ENCODE measurements at regions not wholly inside any gene's neighbourhood (a gene's known extent, or its start where the extent isn't known, plus 50 kb on each side); places are given as distances from the start of the nearest gene placed in this dataset.

DNA sequence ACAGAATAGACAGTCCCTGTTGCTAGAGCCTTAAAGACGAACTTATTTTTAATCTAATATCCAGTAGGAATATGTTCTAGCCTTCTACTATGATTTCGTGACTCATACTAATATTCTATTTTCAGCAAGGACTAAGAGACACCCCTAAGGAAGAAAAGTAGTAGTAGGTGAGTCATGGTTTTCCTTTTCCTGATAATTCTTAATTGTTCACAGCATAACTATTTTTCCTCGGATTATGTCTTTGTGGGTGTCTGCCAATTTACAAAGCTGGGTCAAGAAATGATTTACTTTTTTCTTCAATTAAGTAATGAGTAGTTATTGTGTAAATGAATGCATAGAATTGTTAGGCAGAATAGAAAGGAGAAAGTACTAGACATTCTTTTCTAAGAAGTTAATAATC is 292.2 kb downstream of the TOX3 start:
- TF ChIP-seq POLR2A (IDR thresholded peaks at IDR 0.05; ENCODE audit: low read depth): no peak
- TF ChIP-seq, protein P1, sequence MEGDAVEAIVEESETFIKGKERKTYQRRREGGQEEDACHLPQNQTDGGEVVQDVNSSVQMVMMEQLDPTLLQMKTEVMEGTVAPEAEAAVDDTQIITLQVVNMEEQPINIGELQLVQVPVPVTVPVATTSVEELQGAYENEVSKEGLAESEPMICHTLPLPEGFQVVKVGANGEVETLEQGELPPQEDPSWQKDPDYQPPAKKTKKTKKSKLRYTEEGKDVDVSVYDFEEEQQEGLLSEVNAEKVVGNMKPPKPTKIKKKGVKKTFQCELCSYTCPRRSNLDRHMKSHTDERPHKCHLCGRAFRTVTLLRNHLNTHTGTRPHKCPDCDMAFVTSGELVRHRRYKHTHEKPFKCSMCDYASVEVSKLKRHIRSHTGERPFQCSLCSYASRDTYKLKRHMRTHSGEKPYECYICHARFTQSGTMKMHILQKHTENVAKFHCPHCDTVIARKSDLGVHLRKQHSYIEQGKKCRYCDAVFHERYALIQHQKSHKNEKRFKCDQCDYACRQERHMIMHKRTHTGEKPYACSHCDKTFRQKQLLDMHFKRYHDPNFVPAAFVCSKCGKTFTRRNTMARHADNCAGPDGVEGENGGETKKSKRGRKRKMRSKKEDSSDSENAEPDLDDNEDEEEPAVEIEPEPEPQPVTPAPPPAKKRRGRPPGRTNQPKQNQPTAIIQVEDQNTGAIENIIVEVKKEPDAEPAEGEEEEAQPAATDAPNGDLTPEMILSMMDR (IDR thresholded peaks at IDR 0.05): no peak
